Upper lobe of right lung (tissue), 1 donor: ENCODE measurements at regions not wholly inside any gene's neighbourhood (a gene's known extent, or its start where the extent isn't known, plus 50 kb on each side); places are given as distances from the start of the nearest gene placed in this dataset.
A peak's percentile ranks its signal among the peaks of the same experiment; 100 is the strongest.

Experiments used
- ATAC-seq: fragments of 200-7000 bp; cut with Tn5 transposase; one replicate; pipeline ENCODE4 v1.9.1; 2020; ENCODE audit warnings: mild to moderate bottlenecking, moderate library complexity
- DNase-seq: peaks from one replicate; pipeline ENCODE4 v3.0.0-alpha.2; 2020
- H3K27ac ChIP-seq: fragments of 200-600 bp; one replicate; pipeline ENCODE4 v1.8.0; 2022
- H3K27me3 ChIP-seq: fragments of 200-600 bp; one replicate; pipeline ENCODE4 v1.8.0; 2022; ENCODE audit warnings: mild to moderate bottlenecking
- H3K36me3 ChIP-seq: fragments of 200-600 bp; one replicate; pipeline ENCODE4 v1.8.0; 2022
- H3K4me1 ChIP-seq: fragments of 200-600 bp; one replicate; pipeline ENCODE4 v1.8.0; 2022
- H3K4me3 ChIP-seq: fragments of 200-600 bp; one replicate; pipeline ENCODE4 v1.8.0; 2022; ENCODE audit warnings: mild to moderate bottlenecking
- H3K9me3 ChIP-seq: fragments of 200-600 bp; one replicate; pipeline ENCODE4 v1.8.0; 2022
- intact Hi-C: fragments of 100-400 bp; cut with DNase I; formaldehyde crosslinking; loops from one replicate; pipeline ENCODE4 v1.11.0; 2022
- TF ChIP-seq, protein P1 (sequence below): fragments of 200-600 bp; IDR thresholded peaks from one replicate; pipeline ENCODE4 v1.8.0; 2022; ENCODE audit warnings: antibody characterized with exemption
- donor health status: DM: no; HTN: yes; CAD: no; lungs with severe emphysema.

DNA sequence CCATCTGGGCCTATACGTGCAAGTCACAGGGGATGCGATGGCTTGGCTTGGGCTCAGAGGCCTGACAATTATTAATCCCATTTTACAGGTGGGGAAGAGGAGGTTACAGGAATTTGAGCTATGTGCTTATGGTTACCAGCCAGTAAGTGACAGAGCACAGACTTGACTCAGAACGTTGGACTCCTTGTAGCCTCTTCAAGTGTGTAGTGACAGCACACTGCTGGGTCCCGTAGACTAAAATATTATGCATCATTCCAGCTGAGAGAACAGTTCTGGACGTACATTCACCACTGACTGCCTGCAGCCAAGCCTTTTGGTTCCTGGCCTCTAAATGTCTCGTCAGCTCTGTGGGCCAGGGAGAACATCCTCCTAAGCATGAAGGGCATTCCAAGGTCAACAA, 314.5 kb downstream of the GPAT3 start:
- Histone ChIP-seq H3K9me3 (no peaks in the 10 kb centered on the region), H3K27me3 (no peaks in the 10 kb centered on the region), H3K27ac (no peak overlapping the region), H3K4me1 (peaks cover 2% of the 10 kb centered on the region), H3K36me3 (no peaks in the 10 kb centered on the region), H3K4me3 (no peak overlapping the region)
- intact Hi-C loops, result no loop called here
- TF ChIP-seq, protein P1, sequence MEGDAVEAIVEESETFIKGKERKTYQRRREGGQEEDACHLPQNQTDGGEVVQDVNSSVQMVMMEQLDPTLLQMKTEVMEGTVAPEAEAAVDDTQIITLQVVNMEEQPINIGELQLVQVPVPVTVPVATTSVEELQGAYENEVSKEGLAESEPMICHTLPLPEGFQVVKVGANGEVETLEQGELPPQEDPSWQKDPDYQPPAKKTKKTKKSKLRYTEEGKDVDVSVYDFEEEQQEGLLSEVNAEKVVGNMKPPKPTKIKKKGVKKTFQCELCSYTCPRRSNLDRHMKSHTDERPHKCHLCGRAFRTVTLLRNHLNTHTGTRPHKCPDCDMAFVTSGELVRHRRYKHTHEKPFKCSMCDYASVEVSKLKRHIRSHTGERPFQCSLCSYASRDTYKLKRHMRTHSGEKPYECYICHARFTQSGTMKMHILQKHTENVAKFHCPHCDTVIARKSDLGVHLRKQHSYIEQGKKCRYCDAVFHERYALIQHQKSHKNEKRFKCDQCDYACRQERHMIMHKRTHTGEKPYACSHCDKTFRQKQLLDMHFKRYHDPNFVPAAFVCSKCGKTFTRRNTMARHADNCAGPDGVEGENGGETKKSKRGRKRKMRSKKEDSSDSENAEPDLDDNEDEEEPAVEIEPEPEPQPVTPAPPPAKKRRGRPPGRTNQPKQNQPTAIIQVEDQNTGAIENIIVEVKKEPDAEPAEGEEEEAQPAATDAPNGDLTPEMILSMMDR, result no peak
- DNase-seq (no peak), ATAC-seq (peak; percentile 65)

DNA sequence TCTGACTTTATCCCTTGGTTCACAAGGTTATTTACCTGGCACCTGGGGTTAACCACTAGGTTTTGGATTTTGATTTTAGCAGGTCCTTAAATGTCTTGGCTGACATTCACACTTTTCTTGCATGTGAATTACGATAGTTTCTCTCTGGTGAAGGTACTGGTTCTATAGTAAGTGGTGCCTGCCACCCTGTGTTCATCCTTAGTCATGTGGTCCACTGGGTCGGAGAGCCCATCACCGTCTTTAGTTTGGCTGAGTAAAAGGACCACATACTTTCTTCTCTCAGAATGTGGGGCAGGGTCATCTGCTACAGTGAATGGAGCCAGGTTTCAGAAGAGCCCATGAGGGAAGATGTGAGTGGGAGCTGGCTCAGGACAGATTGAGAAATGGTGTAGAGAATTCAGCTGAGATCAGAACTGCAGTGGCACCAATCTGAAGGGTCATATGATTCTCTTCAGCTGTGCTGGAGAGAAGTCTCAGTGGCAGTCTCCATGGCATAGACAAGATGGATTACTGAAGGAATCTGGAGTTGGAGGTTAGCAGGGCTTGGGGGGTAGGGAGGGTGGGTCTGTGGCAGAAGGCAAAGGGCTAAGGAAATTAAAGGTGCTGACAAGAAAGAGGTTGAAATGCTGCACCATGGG, 310.4 kb downstream of the GPAT3 start:
- TF ChIP-seq, protein P1, result no peak
- no peak overlapping the region for H3K27ac ChIP-seq
- ATAC-seq (no peak), DNase-seq (no peak)
- peaks cover 2% of the 10 kb centered on the region for H3K4me1 ChIP-seq
- H3K36me3 ChIP-seq, result no peaks in the 10 kb centered on the region
- no peak overlapping the region for H3K4me3 ChIP-seq
- H3K9me3 ChIP-seq, result no peaks in the 10 kb centered on the region
- no peaks in the 10 kb centered on the region for H3K27me3 ChIP-seq
- intact Hi-C loops, result no loop called here

DNA sequence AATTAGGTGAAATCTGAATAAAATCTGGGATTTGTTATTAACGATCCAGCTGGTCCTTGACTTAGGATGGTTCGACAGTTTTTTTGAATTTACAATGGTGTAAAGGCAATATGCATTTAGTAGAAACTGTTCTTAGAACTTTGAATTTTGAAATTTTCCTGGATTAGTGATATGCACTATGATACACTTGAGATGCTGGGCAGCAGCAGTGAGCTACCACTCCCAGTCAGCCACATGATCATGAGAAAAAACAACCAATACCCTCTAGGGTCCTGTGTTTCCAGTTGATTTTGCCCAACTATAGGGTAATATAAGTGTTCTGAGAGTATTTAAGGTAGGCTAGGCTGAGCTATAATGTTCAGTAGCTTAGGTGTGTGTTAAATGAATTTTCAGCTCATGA, 303.7 kb downstream of the GPAT3 start:
- TF ChIP-seq, protein P1, result no peak
- H3K27ac ChIP-seq, result no peak overlapping the region
- intact Hi-C loops, result no loop called here
- H3K4me1 ChIP-seq, result no peaks in the 10 kb centered on the region
- ATAC-seq (no peak), DNase-seq (no peak)
- H3K9me3 ChIP-seq, result no peaks in the 10 kb centered on the region
- no peak overlapping the region for H3K4me3 ChIP-seq
- H3K27me3 ChIP-seq, result no peaks in the 10 kb centered on the region
- no peaks in the 10 kb centered on the region for H3K36me3 ChIP-seq

DNA sequence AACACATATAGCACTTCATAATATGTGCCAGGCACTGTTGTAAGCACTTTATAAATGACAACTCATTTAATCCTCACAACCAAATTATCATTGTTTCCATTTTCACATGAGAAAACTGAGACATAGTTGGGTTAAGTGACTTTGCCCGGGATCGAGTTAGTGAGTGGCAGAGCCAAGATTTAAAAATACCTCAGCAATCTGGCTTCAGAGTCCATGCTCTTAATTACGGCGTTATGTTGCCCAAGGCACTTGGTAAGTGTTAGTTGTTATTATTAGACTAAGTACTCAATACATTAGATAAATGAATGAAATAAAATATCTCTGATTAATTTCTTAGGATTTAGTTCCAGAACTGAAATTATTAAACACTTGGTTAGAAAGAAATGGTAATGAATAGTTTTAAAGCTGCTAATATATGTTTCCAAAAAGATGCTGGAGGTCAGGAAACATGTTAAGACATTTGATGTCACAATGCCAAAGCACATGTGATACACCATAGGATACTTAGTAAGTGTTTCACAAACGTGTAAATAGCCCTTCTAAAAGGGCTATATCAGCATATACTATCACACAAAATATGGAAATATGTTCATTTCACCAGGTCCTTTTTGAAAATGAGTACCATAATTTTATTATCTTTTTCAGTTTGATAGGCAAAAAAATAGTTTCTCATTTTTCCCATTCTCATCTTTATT, 301.9 kb downstream of the GPAT3 start:
- intact Hi-C loops, result no loop called here
- Histone ChIP-seq H3K27ac (no peak overlapping the region), H3K4me3 (no peak overlapping the region), H3K27me3 (no peaks in the 10 kb centered on the region), H3K4me1 (no peaks in the 10 kb centered on the region), H3K9me3 (no peaks in the 10 kb centered on the region), H3K36me3 (no peaks in the 10 kb centered on the region)
- DNase-seq (no peak), ATAC-seq (no peak)
- TF ChIP-seq, protein P1, result no peak

DNA sequence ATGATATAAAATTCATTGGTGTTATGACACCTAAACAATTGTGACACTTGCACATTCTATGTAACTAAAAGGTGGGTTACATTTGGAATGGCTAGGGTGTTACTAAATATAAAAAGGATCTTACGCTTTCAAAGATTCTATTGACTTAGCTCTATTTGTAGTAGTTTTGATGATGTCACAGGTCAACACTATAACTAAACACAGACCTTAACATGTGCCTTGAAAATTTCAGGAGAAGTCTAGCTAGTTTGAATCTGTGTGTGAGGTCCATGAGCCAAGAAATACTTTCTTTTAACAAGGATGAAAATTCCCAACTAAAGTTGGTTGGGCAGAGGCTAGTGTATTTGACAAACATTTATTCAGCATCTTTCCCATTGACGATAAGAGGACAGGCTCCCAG, 298.0 kb downstream of the GPAT3 start:
- H3K9me3 ChIP-seq, result no peaks in the 10 kb centered on the region
- TF ChIP-seq, protein P1, result no peak
- no peak for ATAC-seq
- H3K27me3 ChIP-seq, result no peaks in the 10 kb centered on the region
- H3K36me3 ChIP-seq, result no peaks in the 10 kb centered on the region
- no peak for DNase-seq
- no peak overlapping the region for H3K4me3 ChIP-seq
- H3K27ac ChIP-seq, result no peak overlapping the region
- no peaks in the 10 kb centered on the region for H3K4me1 ChIP-seq
- intact Hi-C loops, result no loop called here
